GM12878 (cell line): ENCODE measurements at regions not wholly inside any gene's neighbourhood (a gene's known extent, or its start where the extent isn't known, plus 50 kb on each side); places are given as distances from the start of the nearest gene placed in this dataset.
"Not testable (repeated sequence)": the region's sequence is repeated elsewhere in the genome, so short reads cannot be mapped to it uniquely, and the experiment has no call there.

ENCODE experiments used
- ATAC-seq: fragments of 200-7000 bp; cut with Tn5 transposase; 3 replicates; pipeline ENCODE4 v1.9.1; 2020; ENCODE audit warnings: mild to moderate bottlenecking, moderate library complexity
- BruUV-seq: library from RNA; stranded (reverse); fragments of 400-500 nt; replicated peaks from 2 replicates; lab custom pipeline; 2021; lab: Mats Ljungman, UMichigan
- CTCF ChIA-PET: fragments of 300-600 bp; sonication (Branson Sonifier 250); formaldehyde crosslinking; extraction: SDS; loops from one replicate; lab custom pipeline; 2021; ENCODE audit warnings: inconsistent platforms; lab: Yijun Ruan, JAX
- POLR2A ChIA-PET: fragments of 350-600 bp; formaldehyde crosslinking; extraction: SDS; loops from one replicate; lab custom pipeline; 2021; ENCODE audit warnings: inconsistent platforms; lab: Charles Lee
- RAD21 ChIA-PET: fragments of 300-600 bp; sonication (Branson Sonifier 250); formaldehyde crosslinking; loops from one replicate; lab custom pipeline; 2023; ENCODE audit warnings: antibody characterized with exemption; ENCODE audit not compliant: unreplicated experiment; lab: Charles Lee
- SMC1A ChIA-PET: fragments of 300-600 bp; sonication (Branson Sonifier 250); formaldehyde crosslinking; loops from one replicate; lab custom pipeline; 2023; ENCODE audit not compliant: unreplicated experiment, uncharacterized antibody; lab: Charles Lee
- DNase-seq: peaks from one replicate; pipeline ENCODE4 v3.0.0-alpha.2; 2011; ENCODE audit warnings: low read depth, low spot score
- FAIRE-seq: peaks from 3 replicates; lab custom pipeline; 2011; peaks lifted over from hg19 to GRCh38; lab: Jason Lieb, UNC
- H2AFZ ChIP-seq: 2 replicates; pipeline ENCODE4 v1.6.0; 2011; ENCODE audit warnings: low read depth, low read length, control low read depth; ENCODE audit not compliant: control insufficient read depth
- H3K27ac ChIP-seq: 2 replicates; pipeline ENCODE4 v1.5.1; 2011; ENCODE audit warnings: control low read depth; ENCODE audit not compliant: control insufficient read depth, insufficient read depth
- H3K27me3 ChIP-seq, 2 experiments: replicated peaks in 1 of 2; 2 replicates each; pipeline versions ENCODE4 v1.6.0 to v1.6.1; 2011; ENCODE audit warnings: low read length in 1 of 2; ENCODE audit not compliant: control insufficient read depth in 2 of 2, insufficient read depth in 2 of 2
- H3K36me3 ChIP-seq, 2 experiments: 2 replicates each; pipeline ENCODE4 v1.5.1; 2011; ENCODE audit warnings: low read length in 1 of 2; ENCODE audit not compliant: control insufficient read depth in 2 of 2, insufficient read depth in 2 of 2
- H3K4me1 ChIP-seq: 2 replicates; pipeline ENCODE4 v1.6.1; 2011; ENCODE audit warnings: mild to moderate bottlenecking, low read length, moderate library complexity, mixed read lengths; ENCODE audit not compliant: control insufficient read depth, insufficient read depth
- H3K4me2 ChIP-seq: 2 replicates; pipeline ENCODE4 v1.6.0; 2011; ENCODE audit warnings: control low read depth; ENCODE audit not compliant: control insufficient read depth, insufficient read depth
- H3K4me3 ChIP-seq: fragments of 200-600 bp; sonication (generic); 2 replicates; pipeline ENCODE4 v1.5.1; 2016
- H3K79me2 ChIP-seq: 2 replicates; pipeline ENCODE4 v1.6.0; 2011; ENCODE audit warnings: low read length; ENCODE audit not compliant: control insufficient read depth, insufficient read depth
- H3K9ac ChIP-seq: 2 replicates; pipeline ENCODE4 v1.8.0; 2011; ENCODE audit warnings: low read length, control low read depth, mixed read lengths; ENCODE audit not compliant: control insufficient read depth, insufficient read depth
- H3K9me3 ChIP-seq: replicated peaks from 3 replicates; pipeline ENCODE4 v1.5.1; 2011; ENCODE audit warnings: mild to moderate bottlenecking, low read length; ENCODE audit not compliant: control insufficient read depth, insufficient read depth
- H4K20me1 ChIP-seq: 2 replicates; pipeline ENCODE4 v1.6.0; 2011; ENCODE audit not compliant: control insufficient read depth, insufficient read depth
- BACH1 ChIP-seq: fragments of 450-650 bp; IDR thresholded peaks from 2 replicates; pipeline ENCODE4 v1.6.1; 2017; ENCODE audit warnings: mild to moderate bottlenecking, borderline replicate concordance
- BRCA1 ChIP-seq: IDR thresholded peaks from 2 replicates; pipeline ENCODE4 v1.6.1; 2011; ENCODE audit warnings: low read depth, low read length, improper control_type of control experiment
- HSF1 ChIP-seq: fragments of 150-350 bp; IDR thresholded peaks from 2 replicates; pipeline ENCODE4 v1.6.1; 2014; ENCODE audit warnings: mild to moderate bottlenecking, low read depth, low read length
- MEF2A ChIP-seq: IDR thresholded peaks from 2 replicates; pipeline ENCODE4 v1.6.1; 2011; ENCODE audit warnings: low read depth, mild to moderate bottlenecking, low read length, moderate library complexity; ENCODE audit not compliant: insufficient read depth
- NFXL1 ChIP-seq: fragments of 450-650 bp; IDR thresholded peaks from 2 replicates; pipeline ENCODE4 v1.6.1; 2017; ENCODE audit warnings: antibody characterized with exemption, mild to moderate bottlenecking, borderline replicate concordance
- SREBF1 ChIP-seq: IDR thresholded peaks from 2 replicates; pipeline ENCODE4 v1.6.1; 2012; ENCODE audit warnings: mild to moderate bottlenecking, low read length
- TAF1 ChIP-seq: IDR thresholded peaks from 2 replicates; pipeline ENCODE4 v1.6.1; 2011; ENCODE audit warnings: mild to moderate bottlenecking, low read depth, low read length, borderline replicate concordance
- TCF12 ChIP-seq: IDR thresholded peaks from 2 replicates; pipeline ENCODE4 v1.6.1; 2011; ENCODE audit warnings: low read depth, mild to moderate bottlenecking, low read length
- ZZZ3 ChIP-seq: IDR thresholded peaks from 2 replicates; pipeline ENCODE4 v1.6.1; 2011; ENCODE audit warnings: low read depth; ENCODE audit not compliant: control insufficient read depth, insufficient read length
- WGBS: methylation state at CpG from one replicate; pipeline ENCODE4 v1.1.6; 2016; ENCODE audit warnings: low lambda C conversion rate; ENCODE audit not compliant: insufficient replicate concordance, insufficient coverage; ENCODE audit errors: missing lambda C conversion rate; 5-methylcytosine and 5-hydroxymethylcytosine counted together
- in situ Hi-C: fragments of 300-500 bp; cut with MboI; formaldehyde crosslinking; loops from 9 replicates; pipeline ENCODE4 v1.14.3; 2018; ENCODE audit warnings: mixed read lengths
- intact Hi-C: fragments of 100-400 bp; cut with micrococcal nuclease; formaldehyde crosslinking; loops from one replicate; pipeline ENCODE4 v1.14.2; 2022; ENCODE audit not compliant: unreplicated experiment

- no peak for TF ChIP-seq HSF1
- TF ChIP-seq ZZZ3 = no peak
Measured at GRCh38 chr1:143666851-143667250, 304.9 kb downstream of the FAM72C start (continued).

GRCh38 chr1:143665606-143666005 lies 306.2 kb downstream of the FAM72C start:
- SMC1A ChIA-PET = no interaction called here
- FAIRE-seq (no peak), DNase-seq (no peak), ATAC-seq (no peak)
- H3K4me1 ChIP-seq = no peaks in the 10 kb centered on the region
- H3K27ac ChIP-seq = no peak overlapping the region
- H4K20me1 ChIP-seq = no peaks in the 10 kb centered on the region
- H3K27me3 ChIP-seq = no peaks in the 10 kb centered on the region; a peak in 1 of 4 replicates
- POLR2A ChIA-PET = no interaction called here
- no peaks in the 10 kb centered on the region for H3K79me2 ChIP-seq
- H2AFZ ChIP-seq = no peak overlapping the region
- intact Hi-C loops = no loop called here
- RAD21 ChIA-PET = no interaction called here
- in situ Hi-C loops = no loop called here
- no peak overlapping the region for H3K4me3 ChIP-seq
- TF ChIP-seq BRCA1 = no peak
- no peak for TF ChIP-seq TAF1
- no peak for TF ChIP-seq BACH1
- no peak for TF ChIP-seq MEF2A
- no peak for TF ChIP-seq NFXL1
- no peak for TF ChIP-seq SREBF1
- no peak for TF ChIP-seq TCF12
- CTCF ChIA-PET = no interaction called here
- H3K4me2 ChIP-seq = no peak overlapping the region
- H3K9me3 ChIP-seq = no peaks in the 10 kb centered on the region
- no TSS peak for BruUV-seq
- WGBS = 28% methylated on average over 9 of the region's 9 CpGs
- H3K9ac ChIP-seq = no peak overlapping the region
- H3K36me3 ChIP-seq = no peaks in the 10 kb centered on the region

- H3K79me2 ChIP-seq, H3K9ac ChIP-seq, DNase-seq, RAD21 ChIA-PET, CTCF ChIA-PET, H3K4me3 ChIP-seq, POLR2A ChIA-PET, BruUV-seq, H4K20me1 ChIP-seq, H3K4me2 ChIP-seq, H2AFZ ChIP-seq, ATAC-seq, H3K36me3 ChIP-seq, H3K4me1 ChIP-seq, SMC1A ChIA-PET, intact Hi-C loops, H3K27ac ChIP-seq, FAIRE-seq, in situ Hi-C loops, H3K9me3 ChIP-seq, H3K27me3 ChIP-seq: not testable (repeated sequence)
- WGBS = 79% methylated on average over 2 of the region's 2 CpGs
Measured at GRCh38 chr1:143663056-143663455, 308.7 kb downstream of the FAM72C start.
